ENCODE measurements at regions not wholly inside any gene's neighbourhood (a gene's known extent, or its start where the extent isn't known, plus 50 kb on each side); places are given as distances from the start of the nearest gene placed in this dataset.
A peak's percentile ranks its signal among the peaks of the same experiment; 100 is the strongest.

DNA sequence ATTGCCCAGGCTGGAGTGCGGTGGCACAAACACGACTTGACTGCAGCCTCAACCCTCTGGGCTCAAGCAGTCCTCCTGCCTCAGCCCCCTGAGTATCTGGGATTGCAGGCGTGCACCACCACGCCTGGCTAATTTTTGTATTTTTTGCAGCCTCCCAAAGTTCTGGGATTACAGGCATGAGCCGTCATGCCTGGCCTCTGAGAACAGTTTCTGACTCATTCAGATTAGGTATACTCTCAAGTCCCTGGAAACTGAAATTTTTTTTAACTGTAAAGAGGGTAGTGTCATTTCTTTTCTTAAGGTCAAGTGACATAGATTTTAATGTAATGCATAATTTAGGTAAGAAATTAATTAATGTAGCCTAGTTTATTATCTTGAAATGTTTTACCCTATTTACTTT lies 104.7 kb downstream of the SEPTIN7 start:
- FAIRE-seq (no peak), DNase-seq (ENCODE audit: low read depth, low spot score) (no peak)
- Histone ChIP-seq H3K36me3 (ENCODE audit: control insufficient read depth in 2 of 2, extremely low read depth in 1 of 2, insufficient read depth in 2 of 2, low read length in 2 of 2) (peaks cover 0 to 5% of the 10 kb centered on the region in 2 experiments), H2AFZ (ENCODE audit: low read depth, low read length) (no peak overlapping the region), H3K4me1 (ENCODE audit: control insufficient read depth, extremely low read depth, insufficient read depth, low read length) (no peaks in the 10 kb centered on the region), H3K9ac (replicated peaks; ENCODE audit: extremely low read depth, insufficient read depth, low read length) (no peak overlapping the region), H3K4me2 (ENCODE audit: insufficient read depth, low read length) (no peak overlapping the region), H3K79me2 (ENCODE audit: control insufficient read depth, insufficient read depth, low read length) (no peaks in the 10 kb centered on the region), H3K4me3 (replicated peaks in 1 of 3; ENCODE audit: insufficient read depth in 1 of 3, low read depth in 1 of 3, low read length in 3 of 3) (no peak overlapping the region), H3K27ac (ENCODE audit: insufficient read depth, low read depth, low read length) (no peak overlapping the region), H3K9me1 (replicated peaks; ENCODE audit: control insufficient read depth, extremely low read depth, insufficient read depth, low read length) (no peaks in the 10 kb centered on the region), H3K27me3 (ENCODE audit: control insufficient read depth in 2 of 2, insufficient read depth in 2 of 2, low read length in 2 of 2) (no peaks in the 10 kb centered on the region), H4K20me1 (replicated peaks; ENCODE audit: control insufficient read depth, extremely low read depth, insufficient read depth, low read length) (no peaks in the 10 kb centered on the region), H3K9me3 (replicated peaks; ENCODE audit: control insufficient read depth, insufficient read depth, low read length) (no peaks in the 10 kb centered on the region)
- ChIA-PET POLR2A (no interaction called here), CTCF (interaction anchor here (1.4 to 2.5 kb wide), 2 partner anchors 71 to 195 kb away, joined by 4 to 118 read pairs; no protein-coding TSS in a partner anchor)
- BruUV-seq (replicated peaks): no TSS peak
- intact Hi-C loops (cut with micrococcal nuclease): loop anchor here (10.0 kb wide), 2 partner anchors 371 to 481 kb away; no protein-coding TSS in a partner anchor
- TF ChIP-seq JUN (IDR thresholded peaks at IDR 0.05; ENCODE audit: borderline replicate concordance, insufficient read depth, insufficient read length, low read depth) (no peak), POLR2AphosphoS5 (IDR thresholded peaks at IDR 0.05; ENCODE audit: insufficient read depth, low read depth, low read length) (no peak), EZH2 (IDR thresholded peaks at IDR 0.05; ENCODE audit: borderline replicate concordance, low read depth, low read length, severe bottlenecking) (no peak), GATA2 (IDR thresholded peaks at IDR 0.05; ENCODE audit: insufficient read depth, insufficient read length, low read depth, low read length) (no peak)
- dilution Hi-C loops (cut with MboI; ENCODE audit: extremely low pct_ligation_motif_present, low sequenced_read_pairs): no loop called here

DNA sequence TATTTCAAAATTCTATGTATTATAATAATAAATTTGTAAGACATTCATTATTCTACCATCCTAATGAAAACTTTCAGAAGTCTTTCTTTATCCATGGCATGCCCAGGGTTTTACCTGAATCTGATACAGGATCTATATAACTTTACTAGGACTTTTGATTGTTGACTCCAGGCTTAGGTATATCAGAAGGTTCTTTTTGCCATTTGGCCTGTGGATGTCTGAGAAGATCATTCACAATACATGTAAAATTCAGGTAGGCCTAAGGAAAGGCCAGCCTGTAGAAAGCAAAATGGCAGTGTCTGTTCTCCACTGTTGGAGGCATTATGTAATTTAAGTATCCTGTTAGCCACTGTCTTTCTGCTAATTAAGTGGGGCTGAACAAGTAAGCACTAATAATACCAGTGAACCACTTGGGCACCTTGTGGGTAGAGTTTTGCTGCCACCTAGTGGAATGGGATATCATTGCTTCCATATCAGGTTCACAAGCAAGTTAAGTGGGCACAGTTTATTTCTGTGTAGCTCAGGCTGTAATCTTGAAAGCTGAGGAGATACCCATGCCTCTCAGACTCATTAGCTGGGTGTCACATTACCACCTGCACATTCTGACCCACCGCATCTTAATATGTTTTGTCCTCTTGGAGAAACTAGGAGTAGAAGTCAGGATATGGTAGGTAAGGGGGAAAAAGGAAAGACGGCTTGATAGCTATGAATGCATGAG lies 105.5 kb downstream of the SEPTIN7 start:
- no peak overlapping the region for H3K27ac ChIP-seq (ENCODE audit: insufficient read depth, low read depth, low read length)
- POLR2A ChIA-PET: interaction anchor here (1.0 kb wide), 1 partner anchor 197 kb away, joined by 4 read pairs; no protein-coding TSS in a partner anchor
- TF ChIP-seq CTCF (IDR thresholded peaks at IDR 0.05; ENCODE audit: extremely low read depth in 1 of 2, insufficient read depth in 1 of 2, low read depth in 1 of 2, low read length in 2 of 2): peak; percentile 70 to 77
- no peak for TF ChIP-seq POLR2A (IDR thresholded peaks at IDR 0.05; ENCODE audit: low read depth, low read length)
- CTCF ChIA-PET: interaction anchor here (0.6 to 2.5 kb wide), 17 partner anchors 10 to 481 kb away, joined by 3 to 118 read pairs (median 4); partner anchors contain the start of genes HERPUD2 and SEPTIN7
- H3K9me3 ChIP-seq (replicated peaks; ENCODE audit: control insufficient read depth, insufficient read depth, low read length): no peaks in the 10 kb centered on the region
- no peak overlapping the region for H3K9ac ChIP-seq (replicated peaks; ENCODE audit: extremely low read depth, insufficient read depth, low read length)
- DNase-seq (ENCODE audit: low read depth, low spot score): peak; percentile 84
- no peaks in the 10 kb centered on the region for H3K9me1 ChIP-seq (replicated peaks; ENCODE audit: control insufficient read depth, extremely low read depth, insufficient read depth, low read length)
- H3K4me3 ChIP-seq (replicated peaks in 1 of 3; ENCODE audit: insufficient read depth in 1 of 3, low read depth in 1 of 3, low read length in 3 of 3): no peak overlapping the region
- no peaks in the 10 kb centered on the region for H4K20me1 ChIP-seq (replicated peaks; ENCODE audit: control insufficient read depth, extremely low read depth, insufficient read depth, low read length)
- FAIRE-seq: peak; percentile 72
- no peaks in the 10 kb centered on the region for H3K79me2 ChIP-seq (ENCODE audit: control insufficient read depth, insufficient read depth, low read length)
- dilution Hi-C loops (cut with MboI; ENCODE audit: extremely low pct_ligation_motif_present, low sequenced_read_pairs) (no loop called here), intact Hi-C loops (cut with micrococcal nuclease) (loop anchor here (1.0 to 10.0 kb wide), 5 partner anchors 106 to 482 kb away; partner anchors contain the start of gene SEPTIN7)
- no TSS peak for BruUV-seq (replicated peaks)
- H3K4me1 ChIP-seq (ENCODE audit: control insufficient read depth, extremely low read depth, insufficient read depth, low read length): no peaks in the 10 kb centered on the region
- H3K4me2 ChIP-seq (ENCODE audit: insufficient read depth, low read length): no peak overlapping the region
- no peaks in the 10 kb centered on the region for H3K27me3 ChIP-seq (ENCODE audit: control insufficient read depth in 2 of 2, insufficient read depth in 2 of 2, low read length in 2 of 2)
- no peak overlapping the region for H2AFZ ChIP-seq (ENCODE audit: low read depth, low read length)
- H3K36me3 ChIP-seq (ENCODE audit: control insufficient read depth in 2 of 2, extremely low read depth in 1 of 2, insufficient read depth in 2 of 2, low read length in 2 of 2): peaks cover 0 to 5% of the 10 kb centered on the region in 2 experiments

Data from endothelial cell of umbilical vein (primary cell).